Endodermal cell (in vitro differentiated cells): ENCODE measurements at regions not wholly inside any gene's neighbourhood (a gene's known extent, or its start where the extent isn't known, plus 50 kb on each side); places are given as distances from the start of the nearest gene placed in this dataset.

ENCODE experiments used
- DNase-seq: peaks from one replicate; pipeline ENCODE4 v3.0.0-alpha.2; 2017
- H3K27ac ChIP-seq: 2 replicates; pipeline ENCODE4 v1.5.1; 2013; ENCODE audit warnings: mild to moderate bottlenecking, low read depth, low read length, moderate library complexity
- H3K27me3 ChIP-seq: 2 replicates; pipeline ENCODE4 v1.6.1; 2013; ENCODE audit warnings: mild to moderate bottlenecking, low read length, moderate library complexity; ENCODE audit not compliant: insufficient read depth, control insufficient read depth, poor library complexity, severe bottlenecking
- H3K36me3 ChIP-seq: 2 replicates; pipeline ENCODE4 v1.7.0; 2013; ENCODE audit warnings: mild to moderate bottlenecking, low read length, moderate library complexity; ENCODE audit not compliant: control insufficient read depth, insufficient read depth
- H3K4me1 ChIP-seq: one replicate; pipeline ENCODE4 v1.7.0; 2013; ENCODE audit warnings: low read length; ENCODE audit not compliant: control insufficient read depth, insufficient read depth
- H3K4me3 ChIP-seq: 2 replicates; pipeline ENCODE4 v1.5.1; 2013; ENCODE audit warnings: mild to moderate bottlenecking, low read length, moderate library complexity
- H3K9ac ChIP-seq: 2 replicates; pipeline ENCODE4 v1.6.1; 2013; ENCODE audit warnings: mild to moderate bottlenecking, low read length, moderate library complexity; ENCODE audit not compliant: poor library complexity, severe bottlenecking; ENCODE audit errors: extremely low read depth
- H3K9me3 ChIP-seq: 2 replicates; pipeline ENCODE4 v1.6.1; 2013; ENCODE audit warnings: mild to moderate bottlenecking, low read length, moderate library complexity; ENCODE audit not compliant: control insufficient read depth
- H3K27ac Mint-ChIP-seq: 2 replicates; pipeline ENCODE4 v1.8.0; 2020; ENCODE audit warnings: mixed read lengths
- H3K27me3 Mint-ChIP-seq: 2 replicates; pipeline ENCODE4 v1.8.0; 2021; ENCODE audit warnings: mild to moderate bottlenecking, mixed read lengths; ENCODE audit not compliant: insufficient read depth
- H3K36me3 Mint-ChIP-seq: 2 replicates; pipeline ENCODE4 v1.8.0; 2020; ENCODE audit warnings: low read depth, mixed read lengths
- H3K4me1 Mint-ChIP-seq: 2 replicates; pipeline ENCODE4 v1.8.0; 2020; ENCODE audit warnings: mixed read lengths
- H3K4me3 Mint-ChIP-seq: 2 replicates; pipeline ENCODE4 v1.8.0; 2020; ENCODE audit warnings: mild to moderate bottlenecking, moderate library complexity, mixed read lengths
- H3K9me3 Mint-ChIP-seq: 2 replicates; pipeline ENCODE4 v1.8.0; 2020; ENCODE audit warnings: mild to moderate bottlenecking, mixed read lengths
- WGBS, 2 experiments: methylation state at CpG; one replicate each; pipeline versions ENCODE4 v1.1.5 to v1.1.7; 2013; ENCODE audit warnings: missing lambda C conversion rate in 2 of 2, mixed read lengths in 1 of 2; ENCODE audit not compliant: insufficient coverage in 1 of 2, insufficient read length in 1 of 2; 5-methylcytosine and 5-hydroxymethylcytosine counted together
- TF ChIP-seq, protein P1 (sequence below): fragments of 200-600 bp; sonication (generic); conservative IDR thresholded peaks from 2 replicates; pipeline ENCODE4 v1.5.0; 2021; ENCODE audit warnings: antibody characterized with exemption, mild to moderate bottlenecking

GRCh38 chr2:104904889-104905288 is 51.0 kb downstream of the POU3F3 start:
- Histone ChIP-seq H3K9me3 (no peaks in the 10 kb centered on the region), H3K27me3 (no peaks in the 10 kb centered on the region), H3K4me1 (no peaks in the 10 kb centered on the region), H3K36me3 (no peaks in the 10 kb centered on the region), H3K9ac (no peak overlapping the region), H3K27ac (no peak overlapping the region), H3K4me3 (no peak overlapping the region)
- Mint-ChIP-seq H3K4me3 (no peak overlapping the region), H3K36me3 (no peaks in the 10 kb centered on the region), H3K27ac (no peak overlapping the region), H3K27me3 (no peaks in the 10 kb centered on the region), H3K9me3 (no peaks in the 10 kb centered on the region), H3K4me1 (no peaks in the 10 kb centered on the region)
- TF ChIP-seq, protein P1, sequence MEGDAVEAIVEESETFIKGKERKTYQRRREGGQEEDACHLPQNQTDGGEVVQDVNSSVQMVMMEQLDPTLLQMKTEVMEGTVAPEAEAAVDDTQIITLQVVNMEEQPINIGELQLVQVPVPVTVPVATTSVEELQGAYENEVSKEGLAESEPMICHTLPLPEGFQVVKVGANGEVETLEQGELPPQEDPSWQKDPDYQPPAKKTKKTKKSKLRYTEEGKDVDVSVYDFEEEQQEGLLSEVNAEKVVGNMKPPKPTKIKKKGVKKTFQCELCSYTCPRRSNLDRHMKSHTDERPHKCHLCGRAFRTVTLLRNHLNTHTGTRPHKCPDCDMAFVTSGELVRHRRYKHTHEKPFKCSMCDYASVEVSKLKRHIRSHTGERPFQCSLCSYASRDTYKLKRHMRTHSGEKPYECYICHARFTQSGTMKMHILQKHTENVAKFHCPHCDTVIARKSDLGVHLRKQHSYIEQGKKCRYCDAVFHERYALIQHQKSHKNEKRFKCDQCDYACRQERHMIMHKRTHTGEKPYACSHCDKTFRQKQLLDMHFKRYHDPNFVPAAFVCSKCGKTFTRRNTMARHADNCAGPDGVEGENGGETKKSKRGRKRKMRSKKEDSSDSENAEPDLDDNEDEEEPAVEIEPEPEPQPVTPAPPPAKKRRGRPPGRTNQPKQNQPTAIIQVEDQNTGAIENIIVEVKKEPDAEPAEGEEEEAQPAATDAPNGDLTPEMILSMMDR, result no peak
- WGBS, 2 experiments, result 89 to 94% methylated on average over 5 to 6 of the region's 6 CpGs
- DNase-seq, result no peak

GRCh38 chr2:104909317-104909716 is 55.4 kb downstream of the POU3F3 start:
- Mint-ChIP-seq H3K4me1 (no peaks in the 10 kb centered on the region), H3K27me3 (no peaks in the 10 kb centered on the region), H3K9me3 (no peaks in the 10 kb centered on the region), H3K27ac (no peak overlapping the region), H3K4me3 (no peak overlapping the region), H3K36me3 (no peaks in the 10 kb centered on the region)
- Histone ChIP-seq H3K4me1 (no peaks in the 10 kb centered on the region), H3K27me3 (no peaks in the 10 kb centered on the region), H3K4me3 (no peak overlapping the region), H3K27ac (no peak overlapping the region), H3K9ac (no peak overlapping the region), H3K9me3 (no peaks in the 10 kb centered on the region), H3K36me3 (no peaks in the 10 kb centered on the region)
- DNase-seq, result no peak
- TF ChIP-seq, protein P1, result no peak
- WGBS, 2 experiments, result 89 to 93% methylated on average over 2 to 5 of the region's 5 CpGs

- H3K36me3 ChIP-seq, result no peaks in the 10 kb centered on the region
- no peak overlapping the region for H3K4me3 ChIP-seq
- TF ChIP-seq, protein P1, result no peak
- H3K9ac ChIP-seq, result no peak overlapping the region
- H3K4me3 Mint-ChIP-seq, result no peak overlapping the region
- no peaks in the 10 kb centered on the region for H3K27me3 ChIP-seq
- no peaks in the 10 kb centered on the region for H3K4me1 Mint-ChIP-seq
- no peak overlapping the region for H3K27ac ChIP-seq
- 93 to 100% methylated on average over 2 to 6 of the region's 6 CpGs for WGBS, 2 experiments
- H3K9me3 Mint-ChIP-seq, result no peaks in the 10 kb centered on the region
- no peaks in the 10 kb centered on the region for H3K27me3 Mint-ChIP-seq
- no peaks in the 10 kb centered on the region for H3K36me3 Mint-ChIP-seq
- H3K4me1 ChIP-seq, result no peaks in the 10 kb centered on the region
- H3K27ac Mint-ChIP-seq, result no peak overlapping the region
- no peak for DNase-seq
- H3K9me3 ChIP-seq, result no peaks in the 10 kb centered on the region
Measured at GRCh38 chr2:104914509-104914908, 60.6 kb downstream of the POU3F3 start.
